ENCODE measurements at regions not wholly inside any gene's neighbourhood (a gene's known extent, or its start where the extent isn't known, plus 50 kb on each side); places are given as distances from the start of the nearest gene placed in this dataset.

GRCh38 chr16:72679856-72680255, 368.1 kb downstream of the ZFHX3 start:
- no peak for TF ChIP-seq REST (IDR thresholded peaks at IDR 0.05; ENCODE audit: low read depth)
- TF ChIP-seq POLR2A (IDR thresholded peaks at IDR 0.05; ENCODE audit: borderline replicate concordance, extremely low read depth, insufficient read depth, insufficient read length): no peak
- no peak for TF ChIP-seq EZH2 (IDR thresholded peaks at IDR 0.05)
- TF ChIP-seq CTCF (IDR thresholded peaks at IDR 0.05 in 2 of 3, conservative IDR thresholded peaks at IDR 0.05 in 1 of 3; ENCODE audit: borderline replicate concordance in 1 of 3, insufficient read depth in 1 of 3, low read depth in 2 of 3, low read length in 2 of 3): no peak

All from HCT116 (cell line).